Epithelial cell of esophagus (primary cell): ENCODE measurements at regions not wholly inside any gene's neighbourhood (a gene's known extent, or its start where the extent isn't known, plus 50 kb on each side); places are given as distances from the start of the nearest gene placed in this dataset.

Source experiments
- DNase-seq: peaks from one replicate; pipeline ENCODE4 v3.0.0; 2010; ENCODE audit warnings: low read depth
- H3K4me3 ChIP-seq: 2 replicates; pipeline ENCODE4 v1.5.1; 2011; ENCODE audit warnings: mild to moderate bottlenecking, low read length, control low read depth
- CTCF ChIP-seq: IDR thresholded peaks from 2 replicates; pipeline ENCODE4 v1.5.1; 2011; ENCODE audit warnings: low read depth, mild to moderate bottlenecking, low read length, control low read depth, inconsistent platforms; ENCODE audit not compliant: insufficient read depth; ENCODE audit errors: missing control alignments

- no peak for DNase-seq
- TF ChIP-seq CTCF = no peak
- H3K4me3 ChIP-seq = no peak overlapping the region
Observed at GRCh38 chr3:76264496-76264895, 479.1 kb upstream of the ZNF717 start.

- no peak overlapping the region for H3K4me3 ChIP-seq
- no peak for TF ChIP-seq CTCF
- no peak for DNase-seq
Observed at GRCh38 chr3:76264911-76265310, 479.6 kb upstream of the ZNF717 start.

- no peak for DNase-seq
Observed at GRCh38 chr3:76266511-76266910, 481.2 kb upstream of the ZNF717 start.

GRCh38 chr3:76267851-76268380, 482.6 kb upstream of the ZNF717 start:
- H3K4me3 ChIP-seq = no peak overlapping the region
- no peak for DNase-seq
- no peak for TF ChIP-seq CTCF

More at GRCh38 chr3:76266511-76266910, 481.2 kb upstream of the ZNF717 start:
- TF ChIP-seq CTCF = no peak
- no peak overlapping the region for H3K4me3 ChIP-seq

GRCh38 chr3:76293856-76294255, 508.5 kb upstream of the ZNF717 start:
- H3K4me3 ChIP-seq = no peak overlapping the region
- TF ChIP-seq CTCF = no peak
- DNase-seq = no peak

- no peak for DNase-seq
- no peak overlapping the region for H3K4me3 ChIP-seq
- no peak for TF ChIP-seq CTCF
Observed at GRCh38 chr3:76300746-76301145, 515.4 kb upstream of the ZNF717 start.

- TF ChIP-seq CTCF = no peak
- no peak overlapping the region for H3K4me3 ChIP-seq
- DNase-seq = no peak
Observed at GRCh38 chr3:76307556-76307955, 522.2 kb upstream of the ZNF717 start.
